AG04449 (cell line): ENCODE measurements at regions not wholly inside any gene's neighbourhood (a gene's known extent, or its start where the extent isn't known, plus 50 kb on each side); places are given as distances from the start of the nearest gene placed in this dataset.
A peak's percentile ranks its signal among the peaks of the same experiment; 100 is the strongest.
"Not testable (repeated sequence)": the region's sequence is repeated elsewhere in the genome, so short reads cannot be mapped to it uniquely, and the experiment has no call there.

Experiments
- CTCF ChIA-PET: fragments of 350-600 bp; formaldehyde crosslinking; extraction: SDS; loops from one replicate; lab custom pipeline; 2021; ENCODE audit warnings: antibody characterized with exemption; lab: Yijun Ruan, JAX
- POLR2A ChIA-PET: fragments of 400-600, 350-600 bp; formaldehyde crosslinking; extraction: SDS; loops from one replicate; lab custom pipeline; 2020; ENCODE audit warnings: antibody characterized with exemption, inconsistent platforms; lab: Yijun Ruan, JAX
- DNase-seq: peaks from one replicate; pipeline ENCODE4 v3.0.0-alpha.2; 2010; ENCODE audit warnings: low read depth, low spot score
- H3K4me3 ChIP-seq: 2 replicates; pipeline ENCODE4 v1.5.1; 2011; ENCODE audit warnings: low read depth, mild to moderate bottlenecking, control low read depth, low read length
- TF ChIP-seq, protein P1 (sequence below): IDR thresholded peaks from one replicate; pipeline ENCODE4 v1.5.1; 2011; ENCODE audit warnings: mild to moderate bottlenecking, moderate library complexity, low read length, control low read depth, inconsistent platforms; ENCODE audit not compliant: insufficient read depth; ENCODE audit errors: missing control alignments

- CTCF ChIA-PET: interaction anchor here (0.9 to 6.4 kb wide), 10 partner anchors 9 to 272 kb away, joined by 3 to 28 read pairs (median 5); no protein-coding TSS in a partner anchor
- TF ChIP-seq, protein P1, sequence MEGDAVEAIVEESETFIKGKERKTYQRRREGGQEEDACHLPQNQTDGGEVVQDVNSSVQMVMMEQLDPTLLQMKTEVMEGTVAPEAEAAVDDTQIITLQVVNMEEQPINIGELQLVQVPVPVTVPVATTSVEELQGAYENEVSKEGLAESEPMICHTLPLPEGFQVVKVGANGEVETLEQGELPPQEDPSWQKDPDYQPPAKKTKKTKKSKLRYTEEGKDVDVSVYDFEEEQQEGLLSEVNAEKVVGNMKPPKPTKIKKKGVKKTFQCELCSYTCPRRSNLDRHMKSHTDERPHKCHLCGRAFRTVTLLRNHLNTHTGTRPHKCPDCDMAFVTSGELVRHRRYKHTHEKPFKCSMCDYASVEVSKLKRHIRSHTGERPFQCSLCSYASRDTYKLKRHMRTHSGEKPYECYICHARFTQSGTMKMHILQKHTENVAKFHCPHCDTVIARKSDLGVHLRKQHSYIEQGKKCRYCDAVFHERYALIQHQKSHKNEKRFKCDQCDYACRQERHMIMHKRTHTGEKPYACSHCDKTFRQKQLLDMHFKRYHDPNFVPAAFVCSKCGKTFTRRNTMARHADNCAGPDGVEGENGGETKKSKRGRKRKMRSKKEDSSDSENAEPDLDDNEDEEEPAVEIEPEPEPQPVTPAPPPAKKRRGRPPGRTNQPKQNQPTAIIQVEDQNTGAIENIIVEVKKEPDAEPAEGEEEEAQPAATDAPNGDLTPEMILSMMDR: no peak
- DNase-seq: no peak
- no peak overlapping the region for H3K4me3 ChIP-seq
- POLR2A ChIA-PET: no interaction called here
These were observed 144.5 kb downstream of the SMIM20 start for GRCh38 chr4:26058537-26058936.

- TF ChIP-seq, protein P1: no peak
- DNase-seq: no peak
- ChIA-PET CTCF (interaction anchor here (0.9 to 6.4 kb wide), 8 partner anchors 10 to 116 kb away, joined by 3 to 28 read pairs (median 4); no protein-coding TSS in a partner anchor), POLR2A (no interaction called here)
- H3K4me3 ChIP-seq: no peak overlapping the region
These were observed 145.6 kb downstream of the SMIM20 start for GRCh38 chr4:26059391-26060154.

DNA sequence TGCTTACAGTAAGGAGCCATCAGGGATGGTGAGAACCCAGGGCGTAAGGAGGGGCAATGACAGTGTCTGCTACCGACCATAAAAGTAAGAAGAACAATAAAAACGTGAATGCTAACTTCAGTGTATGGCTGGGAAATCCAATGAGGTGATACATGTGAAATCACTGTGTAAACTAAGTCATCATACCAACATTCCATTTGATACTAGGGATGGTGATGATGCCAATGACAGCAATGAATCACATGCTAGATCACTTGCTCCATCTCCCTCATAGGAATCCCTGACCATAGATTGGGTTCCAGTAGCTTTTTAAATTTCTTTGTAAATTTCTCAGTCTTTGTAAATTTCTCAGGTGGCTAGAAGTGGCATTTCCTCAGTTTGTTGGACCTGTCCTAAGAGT lies 146.3 kb downstream of the SMIM20 start:
- TF ChIP-seq, protein P1: no peak
- ChIA-PET CTCF (interaction anchor here (0.8 to 6.4 kb wide), 5 partner anchors 9 to 265 kb away, joined by 3 to 28 read pairs (median 6); no protein-coding TSS in a partner anchor), POLR2A (no interaction called here)
- DNase-seq: no peak
- no peak overlapping the region for H3K4me3 ChIP-seq

- ChIA-PET CTCF (interaction anchor here (0.6 to 2.5 kb wide), 9 partner anchors 8 to 264 kb away, joined by 3 to 8 read pairs (median 3); no protein-coding TSS in a partner anchor), POLR2A (no interaction called here)
- TF ChIP-seq, protein P1: peak; percentile 42
- H3K4me3 ChIP-seq: no peak overlapping the region
- DNase-seq: no peak
These were observed 147.4 kb downstream of the SMIM20 start for GRCh38 chr4:26061248-26061986.

DNA sequence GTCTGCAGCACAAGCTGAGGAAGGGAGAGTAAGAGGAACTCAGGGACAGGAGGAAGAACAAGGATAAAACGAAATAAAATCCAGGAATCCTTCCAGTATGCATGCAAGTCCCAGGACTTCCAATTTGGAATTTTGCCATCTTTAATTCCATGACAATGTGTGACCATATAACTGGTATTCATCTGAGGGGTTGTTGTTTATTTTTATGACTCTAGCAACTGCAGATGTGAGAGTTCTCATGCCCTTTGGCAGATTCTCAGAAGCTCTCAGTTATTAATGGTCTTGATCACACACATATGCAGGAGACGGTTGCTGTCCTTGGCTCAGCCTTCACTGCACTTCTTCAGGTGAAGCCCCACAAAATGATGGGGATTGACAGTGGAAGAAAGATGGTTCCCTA lies 148.2 kb downstream of the SMIM20 start:
- H3K4me3 ChIP-seq: no peak overlapping the region
- no peak for DNase-seq
- ChIA-PET CTCF (interaction anchor here (0.6 to 2.5 kb wide), 6 partner anchors 11 to 263 kb away, joined by 3 to 8 read pairs (median 3); no protein-coding TSS in a partner anchor), POLR2A (no interaction called here)
- TF ChIP-seq, protein P1: no peak

- POLR2A ChIA-PET, H3K4me3 ChIP-seq, DNase-seq: not testable (repeated sequence)
- CTCF ChIA-PET: interaction anchor here (1.0 to 2.5 kb wide), 4 partner anchors 8 to 19 kb away, joined by 3 to 8 read pairs (median 3); no protein-coding TSS in a partner anchor
These were observed 150.0 kb downstream of the SMIM20 start for GRCh38 chr4:26064009-26064408.
